Left hindlimb (tissue), 1 donor: ENCODE measurements at regions not wholly inside any gene's neighbourhood (a gene's known extent, or its start where the extent isn't known, plus 50 kb on each side); places are given as distances from the start of the nearest gene placed in this dataset.

Experiments used
- DNase-seq: peaks from one replicate; pipeline ENCODE4 v3.0.0-alpha.2; 2018

- no peak for DNase-seq
Observed at GRCh38 chr5:67355120-67355713, 158.6 kb upstream of the CD180 start.

- DNase-seq, result no peak
Observed at GRCh38 chr5:67353500-67354450, 157.2 kb upstream of the CD180 start.

- no peak for DNase-seq
Observed at GRCh38 chr5:67350618-67351201, 154.1 kb upstream of the CD180 start.

GRCh38 chr5:67350185-67350584 lies 153.6 kb upstream of the CD180 start:
- no peak for DNase-seq

GRCh38 chr5:67347821-67348220 lies 151.2 kb upstream of the CD180 start:
- DNase-seq, result no peak

GRCh38 chr5:67346611-67347010 lies 150.0 kb upstream of the CD180 start:
- no peak for DNase-seq

- DNase-seq, result no peak
Observed at GRCh38 chr5:67344870-67345269, 148.3 kb upstream of the CD180 start.

GRCh38 chr5:67343835-67344234 lies 147.2 kb upstream of the CD180 start:
- no peak for DNase-seq

GRCh38 chr5:67341478-67341877 lies 144.9 kb upstream of the CD180 start:
- DNase-seq, result no peak

- DNase-seq, result no peak
Observed at GRCh38 chr5:67339219-67339767, 142.7 kb upstream of the CD180 start.

GRCh38 chr5:67338421-67338820 lies 141.8 kb upstream of the CD180 start:
- DNase-seq, result no peak

GRCh38 chr5:67337751-67338150 lies 141.2 kb upstream of the CD180 start:
- no peak for DNase-seq

- DNase-seq, result no peak
Observed at GRCh38 chr5:67335426-67335825, 138.8 kb upstream of the CD180 start.

- DNase-seq, result no peak
Observed at GRCh38 chr5:67334373-67334772, 137.8 kb upstream of the CD180 start.

GRCh38 chr5:67333171-67333570 lies 136.6 kb upstream of the CD180 start:
- no peak for DNase-seq

GRCh38 chr5:67331296-67331925 lies 134.8 kb upstream of the CD180 start:
- no peak for DNase-seq

GRCh38 chr5:67319935-67320725 lies 123.5 kb upstream of the CD180 start:
- no peak for DNase-seq

GRCh38 chr5:67318746-67319145 lies 122.1 kb upstream of the CD180 start:
- DNase-seq, result no peak

- no peak for DNase-seq
Observed at GRCh38 chr5:67317603-67318002, 121.0 kb upstream of the CD180 start.

GRCh38 chr5:67316695-67317094 lies 120.1 kb upstream of the CD180 start:
- DNase-seq, result no peak

- peak; percentile 52 for DNase-seq
Observed at GRCh38 chr5:67315082-67315989, 118.7 kb upstream of the CD180 start.
